ENCODE measurements at regions not wholly inside any gene's neighbourhood (a gene's known extent, or its start where the extent isn't known, plus 50 kb on each side); places are given as distances from the start of the nearest gene placed in this dataset.

- H3K4me1 ChIP-seq = no peaks in the 10 kb centered on the region
- H3K9me3 ChIP-seq = no peaks in the 10 kb centered on the region
- no peaks in the 10 kb centered on the region for H3K36me3 ChIP-seq
- H3K4me3 ChIP-seq = no peak overlapping the region
- no peak for TF ChIP-seq CTCF (IDR thresholded peaks at IDR 0.05)
- no peak for TF ChIP-seq POLR2AphosphoS5 (IDR thresholded peaks at IDR 0.05)
- no peak for TF ChIP-seq EP300 (IDR thresholded peaks at IDR 0.05)
- TF ChIP-seq POLR2A (IDR thresholded peaks at IDR 0.05) = no peak
- no peaks in the 10 kb centered on the region for H3K27me3 ChIP-seq
- 67 to 83% methylated on average over 1 to 3 of the region's 3 CpGs for WGBS, 2 donors (ENCODE audit: low coverage in 1 of 2)
- no peak overlapping the region for H3K27ac ChIP-seq
- no peak for ATAC-seq
These were observed 65.5 kb upstream of the FAM216B start for GRCh38 chr13:42715909-42716308.

- H3K36me3 ChIP-seq = no peaks in the 10 kb centered on the region
- H3K4me3 ChIP-seq = no peak overlapping the region
- TF ChIP-seq POLR2A (IDR thresholded peaks at IDR 0.05) = no peak
- no peak for TF ChIP-seq POLR2AphosphoS5 (IDR thresholded peaks at IDR 0.05)
- TF ChIP-seq EP300 (IDR thresholded peaks at IDR 0.05) = no peak
- no peak for TF ChIP-seq CTCF (IDR thresholded peaks at IDR 0.05)
- no peak for ATAC-seq
- 50 to 100% methylated on average over 1 of the region's 1 CpG for WGBS, 2 donors (ENCODE audit: low coverage in 1 of 2)
- H3K27ac ChIP-seq = no peak overlapping the region
- no peaks in the 10 kb centered on the region for H3K27me3 ChIP-seq
- H3K9me3 ChIP-seq = no peaks in the 10 kb centered on the region
- H3K4me1 ChIP-seq = no peaks in the 10 kb centered on the region
These were observed 64.2 kb upstream of the FAM216B start for GRCh38 chr13:42717176-42717575.

- Histone ChIP-seq H3K27me3 (no peaks in the 10 kb centered on the region), H3K4me3 (no peak overlapping the region), H3K4me1 (no peaks in the 10 kb centered on the region), H3K27ac (no peak overlapping the region), H3K9me3 (no peaks in the 10 kb centered on the region), H3K36me3 (no peaks in the 10 kb centered on the region)
- WGBS, 2 donors (ENCODE audit: low coverage in 1 of 2) = 59 to 67% methylated on average over 11 to 12 of the region's 12 CpGs
- peak; percentile 81 for ATAC-seq
- TF ChIP-seq CTCF (IDR thresholded peaks at IDR 0.05) = no peak
- peak; percentile 25 for TF ChIP-seq POLR2AphosphoS5 (IDR thresholded peaks at IDR 0.05)
- no peak for TF ChIP-seq EP300 (IDR thresholded peaks at IDR 0.05)
- no peak for TF ChIP-seq POLR2A (IDR thresholded peaks at IDR 0.05)
These were observed 61.1 kb upstream of the FAM216B start for GRCh38 chr13:42720113-42720857.

GRCh38 chr13:42720858-42721219 lies 60.5 kb upstream of the FAM216B start:
- H3K4me3 ChIP-seq = no peak overlapping the region
- no peaks in the 10 kb centered on the region for H3K9me3 ChIP-seq
- H3K4me1 ChIP-seq = no peaks in the 10 kb centered on the region
- 61 to 65% methylated on average over 2 of the region's 2 CpGs for WGBS, 2 donors (ENCODE audit: low coverage in 1 of 2)
- no peaks in the 10 kb centered on the region for H3K27me3 ChIP-seq
- H3K36me3 ChIP-seq = no peaks in the 10 kb centered on the region
- TF ChIP-seq CTCF (IDR thresholded peaks at IDR 0.05) = no peak
- TF ChIP-seq POLR2A (IDR thresholded peaks at IDR 0.05) = no peak
- TF ChIP-seq EP300 (IDR thresholded peaks at IDR 0.05) = no peak
- TF ChIP-seq POLR2AphosphoS5 (IDR thresholded peaks at IDR 0.05) = no peak
- no peak overlapping the region for H3K27ac ChIP-seq
- no peak for ATAC-seq

- TF ChIP-seq CTCF (IDR thresholded peaks at IDR 0.05) = no peak
- TF ChIP-seq POLR2AphosphoS5 (IDR thresholded peaks at IDR 0.05) = no peak
- no peak for TF ChIP-seq POLR2A (IDR thresholded peaks at IDR 0.05)
- no peak for TF ChIP-seq EP300 (IDR thresholded peaks at IDR 0.05)
- 86 to 96% methylated on average over 3 to 4 of the region's 4 CpGs for WGBS, 2 donors (ENCODE audit: low coverage in 1 of 2)
- no peak for ATAC-seq
These were observed 58.4 kb upstream of the FAM216B start for GRCh38 chr13:42722883-42723539.

More at GRCh38 chr13:42722883-42723539, 58.4 kb upstream of the FAM216B start:
- no peaks in the 10 kb centered on the region for H3K27me3 ChIP-seq
- no peaks in the 10 kb centered on the region for H3K36me3 ChIP-seq
- H3K9me3 ChIP-seq = peaks cover 0 to 9% (median 0%) of the 10 kb centered on the region in 3 donors
- H3K27ac ChIP-seq = no peak overlapping the region
- no peak overlapping the region for H3K4me3 ChIP-seq
- no peaks in the 10 kb centered on the region for H3K4me1 ChIP-seq
